Testis (tissue), 2 donors: ENCODE measurements at regions not wholly inside any gene's neighbourhood (a gene's known extent, or its start where the extent isn't known, plus 50 kb on each side); places are given as distances from the start of the nearest gene placed in this dataset.

Experiments used
- DNase-seq: peaks from one replicate; pipeline ENCODE4 v3.0.0-alpha.2; 2019
- H3K27ac ChIP-seq, 2 donors: fragments of 200-600 bp; sonication (generic); one replicate each; pipeline ENCODE4 v1.5.1; 2019
- H3K27me3 ChIP-seq: fragments of 200-600 bp; sonication (generic); one replicate; pipeline ENCODE4 v1.5.1; 2019
- H3K36me3 ChIP-seq: fragments of 200-600 bp; sonication (generic); one replicate; pipeline ENCODE4 v1.5.1; 2017; ENCODE audit warnings: low read depth; ENCODE audit errors: missing control alignments
- H3K4me1 ChIP-seq: fragments of 200-600 bp; sonication (generic); one replicate; pipeline ENCODE4 v1.5.1; 2019
- H3K4me3 ChIP-seq, 2 donors: fragments of 200-600 bp; sonication (generic); one replicate each; pipeline ENCODE4 v1.5.1; 2017 to 2019
- H3K9me3 ChIP-seq: fragments of 200-600 bp; sonication (generic); one replicate; pipeline ENCODE4 v1.5.1; 2017
- CTCF ChIP-seq, 3 experiments: fragments of 450-650 bp in 2 of 3; fragments of 200-600 bp in 1 of 3; sonication (generic) in 1 of 3; IDR thresholded peaks; one replicate each; pipeline ENCODE4 v1.5.1; 2016 to 2019; ENCODE audit warnings: antibody characterized with exemption in 3 of 3, mild to moderate bottlenecking in 2 of 3, moderate library complexity in 1 of 3
- POLR2A ChIP-seq: fragments of 450-650 bp; IDR thresholded peaks from one replicate; pipeline ENCODE4 v1.6.1; 2017; ENCODE audit warnings: antibody characterized with exemption, mild to moderate bottlenecking, moderate library complexity
- WGBS, 2 donors: methylation state at CpG; one replicate each; pipeline ENCODE4 v1.1.5; 2018; 5-methylcytosine and 5-hydroxymethylcytosine counted together
- intact Hi-C: fragments of 100-400 bp; cut with DNase I; formaldehyde crosslinking; loops from one replicate; pipeline ENCODE4 v1.15.1; 2023; ENCODE audit warnings: low total_unique reads

GRCh38 chr2:118296663-118297062, 208.4 kb downstream of the INSIG2 start:
- DNase-seq = no peak
- Histone ChIP-seq H3K36me3 (no peaks in the 10 kb centered on the region), H3K27ac (no peak overlapping the region), H3K4me3 (no peak overlapping the region), H3K9me3 (no peaks in the 10 kb centered on the region), H3K27me3 (no peaks in the 10 kb centered on the region), H3K4me1 (peaks cover 2% of the 10 kb centered on the region)
- TF ChIP-seq POLR2A = no peak
- no peak for TF ChIP-seq CTCF (IDR thresholded peaks at IDR 0.05)
- intact Hi-C loops = no loop called here
- WGBS, 2 donors = 91 to 100% methylated on average over 1 to 4 of the region's 4 CpGs

- H3K27me3 ChIP-seq = no peaks in the 10 kb centered on the region
- DNase-seq = no peak
- H3K4me1 ChIP-seq = peaks cover 2% of the 10 kb centered on the region
- 84 to 87% methylated on average over 9 of the region's 9 CpGs for WGBS, 2 donors
- no peaks in the 10 kb centered on the region for H3K9me3 ChIP-seq
- intact Hi-C loops = no loop called here
- no peak overlapping the region for H3K4me3 ChIP-seq
- TF ChIP-seq CTCF (IDR thresholded peaks at IDR 0.05) (no peak), POLR2A (no peak)
- no peak overlapping the region for H3K27ac ChIP-seq
- H3K36me3 ChIP-seq = no peaks in the 10 kb centered on the region
Observed at GRCh38 chr2:118295592-118296390, 207.5 kb downstream of the INSIG2 start.

GRCh38 chr2:118294063-118294462, 205.8 kb downstream of the INSIG2 start:
- H3K27me3 ChIP-seq = no peaks in the 10 kb centered on the region
- no peaks in the 10 kb centered on the region for H3K36me3 ChIP-seq
- peaks cover 2% of the 10 kb centered on the region for H3K4me1 ChIP-seq
- DNase-seq = no peak
- TF ChIP-seq CTCF (IDR thresholded peaks at IDR 0.05) (no peak), POLR2A (no peak)
- H3K27ac ChIP-seq = no peak overlapping the region
- H3K4me3 ChIP-seq = no peak overlapping the region
- 83 to 97% methylated on average over 1 of the region's 1 CpG for WGBS, 2 donors
- intact Hi-C loops = no loop called here
- H3K9me3 ChIP-seq = no peaks in the 10 kb centered on the region

- Histone ChIP-seq H3K36me3 (no peaks in the 10 kb centered on the region), H3K9me3 (no peaks in the 10 kb centered on the region), H3K4me3 (no peak overlapping the region), H3K27ac (no peak overlapping the region), H3K4me1 (peaks cover 2% of the 10 kb centered on the region), H3K27me3 (no peaks in the 10 kb centered on the region)
- WGBS, 2 donors = 74 to 81% methylated on average over 2 of the region's 2 CpGs
- no peak for TF ChIP-seq POLR2A
- no peak for TF ChIP-seq CTCF (IDR thresholded peaks at IDR 0.05)
- intact Hi-C loops = no loop called here
- DNase-seq = no peak
Observed at GRCh38 chr2:118292991-118293390, 204.7 kb downstream of the INSIG2 start.
